OCI-LY1 (cell line): ENCODE measurements at regions not wholly inside any gene's neighbourhood (a gene's known extent, or its start where the extent isn't known, plus 50 kb on each side); places are given as distances from the start of the nearest gene placed in this dataset.

Source experiments
- H2AFZ ChIP-seq: fragments of 200-600 bp; sonication (generic), shearing (Covaris generic); 2 replicates; pipeline ENCODE4 v1.6.0; 2014; ENCODE audit warnings: antibody characterized with exemption, mild to moderate bottlenecking, low read length
- H3F3A ChIP-seq: fragments of 200-600 bp; sonication (generic), shearing (Covaris generic); 2 replicates; pipeline ENCODE4 v1.6.0; 2014; ENCODE audit warnings: mild to moderate bottlenecking, antibody characterized with exemption, low read length, moderate library complexity; ENCODE audit not compliant: insufficient read depth
- H3K27ac ChIP-seq: fragments of 200-600 bp; sonication (generic); 2 replicates; pipeline ENCODE4 v1.5.1; 2014; ENCODE audit warnings: low read length, mixed run types, mild to moderate bottlenecking, low read depth; ENCODE audit not compliant: poor library complexity, severe bottlenecking
- H3K27me3 ChIP-seq: fragments of 200-600 bp; sonication (generic); 2 replicates; pipeline ENCODE4 v1.6.0; 2014; ENCODE audit warnings: antibody characterized with exemption, mild to moderate bottlenecking, low read length, moderate library complexity; ENCODE audit not compliant: insufficient read depth
- H3K36me3 ChIP-seq: fragments of 200-600 bp; sonication (generic); 2 replicates; pipeline ENCODE4 v1.6.1; 2014; ENCODE audit warnings: mild to moderate bottlenecking, antibody characterized with exemption, low read length, moderate library complexity, mixed read lengths; ENCODE audit not compliant: insufficient read depth
- H3K4me1 ChIP-seq: fragments of 200-600 bp; sonication (generic); 2 replicates; pipeline ENCODE4 v1.5.1; 2014; ENCODE audit warnings: mild to moderate bottlenecking, low read length, moderate library complexity; ENCODE audit not compliant: insufficient read depth, severe bottlenecking
- H3K4me2 ChIP-seq: fragments of 200-600 bp; sonication (generic), shearing (Covaris generic); 2 replicates; pipeline ENCODE4 v1.6.1; 2014; ENCODE audit warnings: low read length
- H3K4me3 ChIP-seq: fragments of 200-600 bp; sonication (generic); 2 replicates; pipeline ENCODE4 v1.5.1; 2014; ENCODE audit warnings: low read length, low read depth, mild to moderate bottlenecking, mixed read lengths; ENCODE audit not compliant: poor library complexity, severe bottlenecking
- H3K79me2 ChIP-seq: fragments of 200-600 bp; shearing (Covaris generic); 2 replicates; pipeline ENCODE4 v1.6.1; 2016; ENCODE audit warnings: mixed run types, low read length, mixed read lengths; ENCODE audit not compliant: insufficient read depth
- H3K9ac ChIP-seq: fragments of 200-600 bp; sonication (generic), shearing (Covaris generic); 2 replicates; pipeline ENCODE4 v1.6.1; 2014; ENCODE audit warnings: mild to moderate bottlenecking, low read length, mixed read lengths
- H3K9me2 ChIP-seq: fragments of 200-600 bp; sonication (generic), shearing (Covaris generic); 2 replicates; pipeline ENCODE4 v1.6.1; 2014; ENCODE audit warnings: low read depth, mild to moderate bottlenecking, low read length, mixed read lengths
- H3K9me3 ChIP-seq: fragments of 200-600 bp; shearing (Covaris generic); 2 replicates; pipeline ENCODE4 v1.6.1; 2014; ENCODE audit warnings: low read length, mixed read lengths
- H4K20me1 ChIP-seq: fragments of 200-600 bp; sonication (generic), shearing (Covaris generic); 2 replicates; pipeline ENCODE4 v1.6.0; 2016; ENCODE audit warnings: mild to moderate bottlenecking, low read length; ENCODE audit not compliant: insufficient read depth
- EZH2 ChIP-seq: fragments of 200-600 bp; sonication (generic), shearing (Covaris generic); IDR thresholded peaks from 2 replicates; pipeline ENCODE4 v1.8.0; 2017; ENCODE audit warnings: borderline replicate concordance, mixed run types, mild to moderate bottlenecking, antibody characterized with exemption, low read length, moderate library complexity, mixed read lengths
- TF ChIP-seq, protein P1 (sequence below): fragments of 200-600 bp; sonication (generic), shearing (Covaris generic); IDR thresholded peaks from 2 replicates; pipeline ENCODE4 v1.5.1; 2017; ENCODE audit warnings: mild to moderate bottlenecking, antibody characterized with exemption, low read length, moderate library complexity, mixed read lengths

DNA sequence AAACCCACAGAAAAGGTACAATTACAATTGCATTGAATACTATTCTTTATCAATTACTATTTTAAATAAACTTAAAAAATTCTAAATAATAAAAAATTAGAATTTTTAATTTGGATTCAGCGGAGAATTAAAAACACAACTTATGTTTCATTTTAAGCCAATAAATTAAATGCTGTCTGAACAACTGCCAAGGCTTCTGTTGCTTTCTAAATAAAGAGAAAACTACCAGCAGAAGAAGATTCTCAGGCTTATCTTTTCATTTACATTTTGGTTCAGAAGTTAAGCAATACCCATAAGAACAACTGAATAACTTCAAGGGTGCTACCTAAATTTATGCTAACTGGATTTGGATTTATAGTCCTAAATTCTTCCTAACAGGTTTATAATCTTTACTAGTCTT lies 150.0 kb upstream of the FTMT start:
- no peak overlapping the region for H3K4me3 ChIP-seq
- TF ChIP-seq EZH2: no peak
- TF ChIP-seq, protein P1, sequence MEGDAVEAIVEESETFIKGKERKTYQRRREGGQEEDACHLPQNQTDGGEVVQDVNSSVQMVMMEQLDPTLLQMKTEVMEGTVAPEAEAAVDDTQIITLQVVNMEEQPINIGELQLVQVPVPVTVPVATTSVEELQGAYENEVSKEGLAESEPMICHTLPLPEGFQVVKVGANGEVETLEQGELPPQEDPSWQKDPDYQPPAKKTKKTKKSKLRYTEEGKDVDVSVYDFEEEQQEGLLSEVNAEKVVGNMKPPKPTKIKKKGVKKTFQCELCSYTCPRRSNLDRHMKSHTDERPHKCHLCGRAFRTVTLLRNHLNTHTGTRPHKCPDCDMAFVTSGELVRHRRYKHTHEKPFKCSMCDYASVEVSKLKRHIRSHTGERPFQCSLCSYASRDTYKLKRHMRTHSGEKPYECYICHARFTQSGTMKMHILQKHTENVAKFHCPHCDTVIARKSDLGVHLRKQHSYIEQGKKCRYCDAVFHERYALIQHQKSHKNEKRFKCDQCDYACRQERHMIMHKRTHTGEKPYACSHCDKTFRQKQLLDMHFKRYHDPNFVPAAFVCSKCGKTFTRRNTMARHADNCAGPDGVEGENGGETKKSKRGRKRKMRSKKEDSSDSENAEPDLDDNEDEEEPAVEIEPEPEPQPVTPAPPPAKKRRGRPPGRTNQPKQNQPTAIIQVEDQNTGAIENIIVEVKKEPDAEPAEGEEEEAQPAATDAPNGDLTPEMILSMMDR: no peak
- no peaks in the 10 kb centered on the region for H3K27me3 ChIP-seq
- H3K9me2 ChIP-seq: no peaks in the 10 kb centered on the region
- no peaks in the 10 kb centered on the region for H4K20me1 ChIP-seq
- no peak overlapping the region for H3K27ac ChIP-seq
- no peak overlapping the region for H2AFZ ChIP-seq
- H3K4me1 ChIP-seq: no peaks in the 10 kb centered on the region
- H3K9me3 ChIP-seq: no peaks in the 10 kb centered on the region
- H3F3A ChIP-seq: no peaks in the 10 kb centered on the region
- H3K4me2 ChIP-seq: no peak overlapping the region
- H3K79me2 ChIP-seq: no peaks in the 10 kb centered on the region
- H3K36me3 ChIP-seq: no peaks in the 10 kb centered on the region
- no peak overlapping the region for H3K9ac ChIP-seq

DNA sequence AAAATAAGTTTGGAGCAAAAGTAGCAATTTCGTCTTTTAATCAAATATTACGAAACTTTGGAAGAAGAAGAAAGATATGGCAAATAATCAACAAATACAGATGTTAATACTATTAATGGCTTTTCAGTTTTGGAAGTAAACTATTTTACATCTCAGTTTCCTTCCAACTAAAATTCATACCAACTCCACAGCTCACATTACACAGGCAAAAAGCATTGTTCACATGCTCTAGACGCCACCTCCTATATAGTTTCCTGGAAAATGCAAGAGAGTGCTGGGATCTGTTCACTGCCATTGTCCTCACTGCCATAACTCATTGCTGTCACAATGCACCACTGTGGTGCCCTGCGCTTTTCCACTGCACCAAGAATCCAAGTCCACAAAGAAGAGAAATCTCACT lies 149.0 kb upstream of the FTMT start:
- Histone ChIP-seq H3K27ac (no peak overlapping the region), H2AFZ (no peak overlapping the region), H3K9me3 (no peaks in the 10 kb centered on the region), H3K79me2 (no peaks in the 10 kb centered on the region), H3K4me1 (no peaks in the 10 kb centered on the region), H3K36me3 (no peaks in the 10 kb centered on the region), H3K9ac (no peak overlapping the region), H3K9me2 (no peaks in the 10 kb centered on the region), H3K27me3 (no peaks in the 10 kb centered on the region), H4K20me1 (no peaks in the 10 kb centered on the region), H3K4me2 (no peak overlapping the region), H3F3A (no peaks in the 10 kb centered on the region), H3K4me3 (no peak overlapping the region)
- no peak for TF ChIP-seq EZH2
- TF ChIP-seq, protein P1: no peak

DNA sequence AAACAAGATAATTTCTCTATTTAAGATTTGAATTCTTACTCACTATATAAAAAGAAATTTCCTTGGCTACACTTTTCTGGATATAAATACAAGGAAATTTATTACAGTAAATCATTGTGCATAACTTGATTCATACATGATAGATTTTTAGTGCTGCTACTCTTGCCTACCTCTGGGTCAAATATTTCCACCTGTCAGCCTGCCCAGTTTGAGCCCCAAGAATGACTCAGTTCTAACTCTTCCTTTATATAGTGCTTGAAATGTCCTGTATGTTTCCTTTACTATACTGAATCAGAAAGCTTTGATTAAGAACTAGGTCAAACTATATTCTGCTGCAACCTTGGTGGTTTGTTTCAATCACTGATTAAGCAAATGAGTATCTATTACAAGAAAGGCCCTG lies 147.4 kb upstream of the FTMT start:
- Histone ChIP-seq H3K9me2 (no peaks in the 10 kb centered on the region), H2AFZ (no peak overlapping the region), H3K27me3 (no peaks in the 10 kb centered on the region), H3K9ac (no peak overlapping the region), H3K4me2 (no peak overlapping the region), H3F3A (no peaks in the 10 kb centered on the region), H3K36me3 (no peaks in the 10 kb centered on the region), H3K27ac (no peak overlapping the region), H4K20me1 (no peaks in the 10 kb centered on the region), H3K9me3 (no peaks in the 10 kb centered on the region), H3K4me3 (no peak overlapping the region), H3K4me1 (no peaks in the 10 kb centered on the region), H3K79me2 (no peaks in the 10 kb centered on the region)
- TF ChIP-seq, protein P1: no peak
- no peak for TF ChIP-seq EZH2
